Effector memory CD8-positive, alpha-beta T cell (primary cell): ENCODE measurements at regions not wholly inside any gene's neighbourhood (a gene's known extent, or its start where the extent isn't known, plus 50 kb on each side); places are given as distances from the start of the nearest gene placed in this dataset.

Experiments used
- ATAC-seq: fragments of 150-1000 bp; cut with Tn5 transposase; replicated peaks from 2 replicates; pipeline ENCODE4 v1.10.0; 2021; ENCODE audit warnings: mild to moderate bottlenecking, moderate library complexity
- DNase-seq, 3 experiments: peaks; one replicate each; pipeline ENCODE4 v3.0.0; 2021
- H3K27ac Mint-ChIP-seq, 2 donors: one replicate each; pipeline ENCODE4 v1.8.0; 2022; ENCODE audit warnings: mild to moderate bottlenecking in 2 of 2, mixed read lengths in 2 of 2, moderate library complexity in 2 of 2
- H3K27me3 Mint-ChIP-seq, 2 donors: one replicate each; pipeline ENCODE4 v1.8.0; 2022; ENCODE audit warnings: mixed read lengths in 2 of 2
- H3K36me3 Mint-ChIP-seq: one replicate; pipeline ENCODE4 v1.8.0; 2022; ENCODE audit warnings: mild to moderate bottlenecking, moderate library complexity, mixed read lengths; ENCODE audit not compliant: insufficient read depth
- H3K4me1 Mint-ChIP-seq, 2 donors: one replicate each; pipeline ENCODE4 v1.8.0; 2022; ENCODE audit warnings: low read depth in 2 of 2, mixed read lengths in 2 of 2
- H3K4me3 Mint-ChIP-seq, 2 donors: one replicate each; pipeline ENCODE4 v1.8.0; 2022; ENCODE audit warnings: mild to moderate bottlenecking in 2 of 2, mixed read lengths in 2 of 2, moderate library complexity in 2 of 2
- H3K9me3 Mint-ChIP-seq, 2 donors: one replicate each; pipeline ENCODE4 v1.8.0; 2022; ENCODE audit warnings: mixed read lengths in 2 of 2

GRCh38 chr1:182263706-182264105, 127.9 kb downstream of the GLUL start:
- Mint-ChIP-seq H3K27me3 (peaks cover 0 to 3% of the 10 kb centered on the region in 2 donors), H3K4me3 (no peak overlapping the region), H3K4me1 (peaks cover 30 to 32% of the 10 kb centered on the region in 2 donors), H3K9me3 (no peaks in the 10 kb centered on the region), H3K36me3 (peaks cover 5% of the 10 kb centered on the region), H3K27ac (no peak overlapping the region)
- DNase-seq, result no peak
- no peak for ATAC-seq

- Mint-ChIP-seq H3K36me3 (peaks cover 5% of the 10 kb centered on the region), H3K27ac (peak overlapping the region in 1 of 2 donors; percentile 23), H3K4me1 (peaks cover 31 to 36% of the 10 kb centered on the region in 2 donors), H3K27me3 (no peaks in the 10 kb centered on the region), H3K4me3 (no peak overlapping the region), H3K9me3 (no peaks in the 10 kb centered on the region)
- no peak for ATAC-seq
- no peak for DNase-seq
Observed at GRCh38 chr1:182262425-182262824, 129.2 kb downstream of the GLUL start.

GRCh38 chr1:182261655-182262054, 129.9 kb downstream of the GLUL start:
- DNase-seq (no peak), ATAC-seq (no peak)
- peak overlapping the region in 1 of 2 donors; percentile 23 for H3K27ac Mint-ChIP-seq
- H3K36me3 Mint-ChIP-seq, result peaks cover 5% of the 10 kb centered on the region
- no peaks in the 10 kb centered on the region for H3K27me3 Mint-ChIP-seq
- H3K4me1 Mint-ChIP-seq, result peaks cover 32 to 36% of the 10 kb centered on the region in 2 donors
- H3K4me3 Mint-ChIP-seq, result no peak overlapping the region
- no peaks in the 10 kb centered on the region for H3K9me3 Mint-ChIP-seq

- no peak overlapping the region for H3K4me3 Mint-ChIP-seq
- peaks cover 32 to 36% of the 10 kb centered on the region in 2 donors for H3K4me1 Mint-ChIP-seq
- no peaks in the 10 kb centered on the region for H3K27me3 Mint-ChIP-seq
- ATAC-seq (no peak), DNase-seq (no peak)
- no peaks in the 10 kb centered on the region for H3K9me3 Mint-ChIP-seq
- peak overlapping the region; percentile 85 to 90 for H3K27ac Mint-ChIP-seq
- H3K36me3 Mint-ChIP-seq, result peaks cover 5% of the 10 kb centered on the region
Observed at GRCh38 chr1:182260516-182260915, 131.1 kb downstream of the GLUL start.

- Mint-ChIP-seq H3K9me3 (no peaks in the 10 kb centered on the region), H3K4me1 (peaks cover 32 to 36% of the 10 kb centered on the region in 2 donors), H3K36me3 (peaks cover 5% of the 10 kb centered on the region), H3K27me3 (no peaks in the 10 kb centered on the region), H3K4me3 (peak overlapping the region; percentile 62 to 69), H3K27ac (peak overlapping the region; percentile 85 to 90)
- no peak for DNase-seq
- no peak for ATAC-seq
Observed at GRCh38 chr1:182259968-182260367, 131.6 kb downstream of the GLUL start.

GRCh38 chr1:182259229-182259872, 132.2 kb downstream of the GLUL start:
- peaks cover 32 to 36% of the 10 kb centered on the region in 2 donors for H3K4me1 Mint-ChIP-seq
- peaks cover 8% of the 10 kb centered on the region for H3K36me3 Mint-ChIP-seq
- H3K27me3 Mint-ChIP-seq, result no peaks in the 10 kb centered on the region
- peak overlapping the region; percentile 62 to 69 for H3K4me3 Mint-ChIP-seq
- ATAC-seq, result peak; percentile 89
- DNase-seq, result peak; percentile 64 to 69 (median 65)
- no peaks in the 10 kb centered on the region for H3K9me3 Mint-ChIP-seq
- peak overlapping the region; percentile 85 to 90 for H3K27ac Mint-ChIP-seq

GRCh38 chr1:182257369-182258063, 134.1 kb downstream of the GLUL start:
- Mint-ChIP-seq H3K27me3 (no peaks in the 10 kb centered on the region), H3K27ac (peak overlapping the region in 1 of 2 donors; percentile 22), H3K36me3 (peaks cover 8% of the 10 kb centered on the region), H3K4me3 (no peak overlapping the region), H3K4me1 (peaks cover 28 to 33% of the 10 kb centered on the region in 2 donors), H3K9me3 (no peaks in the 10 kb centered on the region)
- ATAC-seq (no peak), DNase-seq (no peak)

GRCh38 chr1:182256931-182257330, 134.7 kb downstream of the GLUL start:
- H3K36me3 Mint-ChIP-seq, result peaks cover 8% of the 10 kb centered on the region
- no peaks in the 10 kb centered on the region for H3K27me3 Mint-ChIP-seq
- H3K9me3 Mint-ChIP-seq, result no peaks in the 10 kb centered on the region
- H3K4me3 Mint-ChIP-seq, result no peak overlapping the region
- ATAC-seq (no peak), DNase-seq (no peak)
- peaks cover 23 to 29% of the 10 kb centered on the region in 2 donors for H3K4me1 Mint-ChIP-seq
- peak overlapping the region in 1 of 2 donors; percentile 22 for H3K27ac Mint-ChIP-seq

- Mint-ChIP-seq H3K36me3 (peaks cover 8% of the 10 kb centered on the region), H3K4me1 (peaks cover 15 to 20% of the 10 kb centered on the region in 2 donors), H3K4me3 (no peak overlapping the region), H3K27me3 (no peaks in the 10 kb centered on the region), H3K9me3 (no peaks in the 10 kb centered on the region), H3K27ac (no peak overlapping the region)
- DNase-seq (no peak), ATAC-seq (no peak)
Observed at GRCh38 chr1:182255494-182255893, 136.1 kb downstream of the GLUL start.

GRCh38 chr1:182253319-182253860, 138.2 kb downstream of the GLUL start:
- Mint-ChIP-seq H3K36me3 (peaks cover 3% of the 10 kb centered on the region), H3K4me1 (peaks cover 9 to 14% of the 10 kb centered on the region in 2 donors), H3K27me3 (no peaks in the 10 kb centered on the region), H3K9me3 (no peaks in the 10 kb centered on the region), H3K4me3 (no peak overlapping the region), H3K27ac (no peak overlapping the region)
- ATAC-seq (no peak), DNase-seq (no peak)

- DNase-seq (no peak), ATAC-seq (no peak)
- Mint-ChIP-seq H3K4me1 (peaks cover 6 to 12% of the 10 kb centered on the region in 2 donors), H3K27ac (no peak overlapping the region), H3K4me3 (no peak overlapping the region), H3K9me3 (no peaks in the 10 kb centered on the region), H3K27me3 (no peaks in the 10 kb centered on the region), H3K36me3 (peaks cover 6% of the 10 kb centered on the region)
Observed at GRCh38 chr1:182251561-182251960, 140.0 kb downstream of the GLUL start.

GRCh38 chr1:182249201-182249676, 142.4 kb downstream of the GLUL start:
- Mint-ChIP-seq H3K36me3 (peaks cover 3% of the 10 kb centered on the region), H3K27ac (peak overlapping the region in 1 of 2 donors; percentile 46), H3K27me3 (peaks cover 12 to 13% of the 10 kb centered on the region in 2 donors), H3K4me1 (peaks cover 6 to 12% of the 10 kb centered on the region in 2 donors), H3K9me3 (no peaks in the 10 kb centered on the region), H3K4me3 (peak overlapping the region in 1 of 2 donors; percentile 43)
- DNase-seq (no peak), ATAC-seq (no peak)

GRCh38 chr1:182248721-182249120, 142.9 kb downstream of the GLUL start:
- ATAC-seq (no peak), DNase-seq (no peak)
- Mint-ChIP-seq H3K4me1 (peaks cover 6 to 12% of the 10 kb centered on the region in 2 donors), H3K9me3 (no peaks in the 10 kb centered on the region), H3K4me3 (peak overlapping the region; percentile 22 to 43), H3K27ac (peak overlapping the region in 1 of 2 donors; percentile 46), H3K27me3 (peaks cover 13 to 17% of the 10 kb centered on the region in 2 donors), H3K36me3 (peaks cover 3% of the 10 kb centered on the region)
